IPS DF 4.7 (cell line): ENCODE measurements at regions not wholly inside any gene's neighbourhood (a gene's known extent, or its start where the extent isn't known, plus 50 kb on each side); places are given as distances from the start of the nearest gene placed in this dataset.

Experiments
- DNase-seq: peaks from one replicate; pipeline ENCODE4 v3.0.0-alpha.2; 2013; ENCODE audit warnings: low spot score; ENCODE audit errors: extremely low read depth

GRCh38 chr3:67884345-67884744, 229.9 kb upstream of the SUCLG2 start:
- DNase-seq = no peak

- DNase-seq = no peak
Observed at GRCh38 chr3:67883766-67884165, 229.4 kb upstream of the SUCLG2 start.

- no peak for DNase-seq
Observed at GRCh38 chr3:67882981-67883380, 228.6 kb upstream of the SUCLG2 start.

- DNase-seq = no peak
Observed at GRCh38 chr3:67876261-67876660, 221.8 kb upstream of the SUCLG2 start.

GRCh38 chr3:67875858-67876257, 221.4 kb upstream of the SUCLG2 start:
- no peak for DNase-seq

GRCh38 chr3:67875338-67875737, 220.9 kb upstream of the SUCLG2 start:
- no peak for DNase-seq

GRCh38 chr3:67870477-67870876, 216.1 kb upstream of the SUCLG2 start:
- no peak for DNase-seq

- no peak for DNase-seq
Observed at GRCh38 chr3:67866571-67866970, 212.2 kb upstream of the SUCLG2 start.

GRCh38 chr3:67864587-67865183, 210.3 kb upstream of the SUCLG2 start:
- no peak for DNase-seq

GRCh38 chr3:67863869-67864268, 209.5 kb upstream of the SUCLG2 start:
- DNase-seq = peak; percentile 62

GRCh38 chr3:67860429-67860828, 206.0 kb upstream of the SUCLG2 start:
- DNase-seq = no peak

- no peak for DNase-seq
Observed at GRCh38 chr3:67858492-67858891, 204.1 kb upstream of the SUCLG2 start.

- no peak for DNase-seq
Observed at GRCh38 chr3:67856718-67857117, 202.3 kb upstream of the SUCLG2 start.

- no peak for DNase-seq
Observed at GRCh38 chr3:67854663-67855062, 200.3 kb upstream of the SUCLG2 start.

GRCh38 chr3:67853520-67853919, 199.1 kb upstream of the SUCLG2 start:
- DNase-seq = no peak

- DNase-seq = no peak
Observed at GRCh38 chr3:67848299-67848698, 193.9 kb upstream of the SUCLG2 start.

- no peak for DNase-seq
Observed at GRCh38 chr3:67846166-67846565, 191.8 kb upstream of the SUCLG2 start.

- DNase-seq = no peak
Observed at GRCh38 chr3:67832817-67833216, 178.4 kb upstream of the SUCLG2 start.

GRCh38 chr3:67831262-67831661, 176.8 kb upstream of the SUCLG2 start:
- no peak for DNase-seq

- no peak for DNase-seq
Observed at GRCh38 chr3:67828486-67829010, 174.1 kb upstream of the SUCLG2 start.

- DNase-seq = no peak
Observed at GRCh38 chr3:67821135-67821534, 166.7 kb upstream of the SUCLG2 start.

- DNase-seq = no peak
Observed at GRCh38 chr3:67819447-67819846, 165.0 kb upstream of the SUCLG2 start.

- no peak for DNase-seq
Observed at GRCh38 chr3:67809370-67809935, 155.0 kb upstream of the SUCLG2 start.
